RWPE2 (cell line): ENCODE measurements at regions not wholly inside any gene's neighbourhood (a gene's known extent, or its start where the extent isn't known, plus 50 kb on each side); places are given as distances from the start of the nearest gene placed in this dataset.

Experiments used
- ATAC-seq: fragments of 200-7000 bp; cut with Tn5 transposase; 3 replicates; pipeline ENCODE4 v1.9.1; 2021; ENCODE audit warnings: low read depth
- DNase-seq: peaks from one replicate; pipeline ENCODE4 v3.0.0-alpha.2; 2020; ENCODE audit warnings: low spot score
- H3K27ac ChIP-seq: fragments of 450-650 bp; 2 replicates; pipeline ENCODE4 v1.5.1; 2017; ENCODE audit warnings: mild to moderate bottlenecking; ENCODE audit not compliant: poor library complexity, severe bottlenecking
- H3K27me3 ChIP-seq: fragments of 250-450 bp; sonication (Bioruptor Pico); 2 replicates; pipeline ENCODE4 v1.5.1; 2021; ENCODE audit warnings: mild to moderate bottlenecking, moderate library complexity; ENCODE audit not compliant: insufficient read depth, poor library complexity, severe bottlenecking
- H3K36me3 ChIP-seq: fragments of 250-450 bp; sonication (Bioruptor Pico); 2 replicates; pipeline ENCODE4 v1.5.1; 2020; ENCODE audit warnings: low read depth, mild to moderate bottlenecking, moderate library complexity
- H3K4me1 ChIP-seq: fragments of 250-450 bp; sonication (Bioruptor Pico); 2 replicates; pipeline ENCODE4 v1.5.1; 2021; ENCODE audit warnings: mild to moderate bottlenecking, moderate library complexity; ENCODE audit not compliant: insufficient read depth, poor library complexity, severe bottlenecking
- H3K4me3 ChIP-seq: fragments of 250-450 bp; sonication (Bioruptor Pico); 2 replicates; pipeline ENCODE4 v1.5.1; 2021; ENCODE audit warnings: mild to moderate bottlenecking, moderate library complexity; ENCODE audit not compliant: severe bottlenecking
- H3K9me3 ChIP-seq: fragments of 250-450 bp; sonication (Bioruptor Pico); 2 replicates; pipeline ENCODE4 v1.5.1; 2021; ENCODE audit warnings: mild to moderate bottlenecking, moderate library complexity; ENCODE audit not compliant: severe bottlenecking
- TF ChIP-seq, protein P1 (sequence below): fragments of 450-650 bp; IDR thresholded peaks from one replicate; pipeline ENCODE4 v1.5.1; 2017; ENCODE audit warnings: mild to moderate bottlenecking, moderate library complexity; ENCODE audit not compliant: poor library complexity, severe bottlenecking

DNA sequence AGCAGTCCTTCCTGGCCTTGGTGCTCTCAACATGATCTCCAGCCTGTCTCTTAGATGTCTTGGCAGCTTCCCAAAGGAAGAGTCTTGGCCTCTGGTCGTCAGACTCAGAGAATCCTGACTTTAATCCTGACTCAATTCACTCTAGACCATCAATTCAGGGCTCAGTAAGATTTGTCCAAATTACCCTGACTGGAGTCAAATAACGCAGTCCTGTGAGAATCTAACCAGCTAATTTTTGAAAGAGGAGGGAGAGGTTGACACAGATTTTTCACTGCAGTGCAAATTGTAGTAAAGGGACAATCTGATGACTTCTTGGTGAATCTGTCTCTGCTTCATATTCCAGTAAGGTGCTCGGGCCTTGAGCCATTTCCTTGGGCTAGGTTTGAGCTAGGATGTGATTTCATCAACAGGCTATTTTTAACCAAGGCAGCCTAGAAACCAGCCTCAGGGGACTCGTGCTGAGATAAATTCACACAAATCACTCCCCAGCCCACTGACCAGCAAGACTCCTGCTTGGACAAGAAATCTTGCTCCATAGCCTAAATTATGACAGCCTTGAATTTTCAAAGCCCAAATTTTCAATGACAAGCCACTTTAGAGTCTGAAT, 257.4 kb downstream of the ENC1 start:
- ATAC-seq (peak; percentile 19; the same call in 1 of the 3 replicates), DNase-seq (no peak)
- peak overlapping the region; percentile 18 for H3K27ac ChIP-seq
- TF ChIP-seq, protein P1, sequence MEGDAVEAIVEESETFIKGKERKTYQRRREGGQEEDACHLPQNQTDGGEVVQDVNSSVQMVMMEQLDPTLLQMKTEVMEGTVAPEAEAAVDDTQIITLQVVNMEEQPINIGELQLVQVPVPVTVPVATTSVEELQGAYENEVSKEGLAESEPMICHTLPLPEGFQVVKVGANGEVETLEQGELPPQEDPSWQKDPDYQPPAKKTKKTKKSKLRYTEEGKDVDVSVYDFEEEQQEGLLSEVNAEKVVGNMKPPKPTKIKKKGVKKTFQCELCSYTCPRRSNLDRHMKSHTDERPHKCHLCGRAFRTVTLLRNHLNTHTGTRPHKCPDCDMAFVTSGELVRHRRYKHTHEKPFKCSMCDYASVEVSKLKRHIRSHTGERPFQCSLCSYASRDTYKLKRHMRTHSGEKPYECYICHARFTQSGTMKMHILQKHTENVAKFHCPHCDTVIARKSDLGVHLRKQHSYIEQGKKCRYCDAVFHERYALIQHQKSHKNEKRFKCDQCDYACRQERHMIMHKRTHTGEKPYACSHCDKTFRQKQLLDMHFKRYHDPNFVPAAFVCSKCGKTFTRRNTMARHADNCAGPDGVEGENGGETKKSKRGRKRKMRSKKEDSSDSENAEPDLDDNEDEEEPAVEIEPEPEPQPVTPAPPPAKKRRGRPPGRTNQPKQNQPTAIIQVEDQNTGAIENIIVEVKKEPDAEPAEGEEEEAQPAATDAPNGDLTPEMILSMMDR: no peak
- no peaks in the 10 kb centered on the region for H3K9me3 ChIP-seq
- peaks cover 39% of the 10 kb centered on the region for H3K4me1 ChIP-seq
- no peaks in the 10 kb centered on the region for H3K36me3 ChIP-seq
- H3K4me3 ChIP-seq: no peak overlapping the region
- no peaks in the 10 kb centered on the region for H3K27me3 ChIP-seq

DNA sequence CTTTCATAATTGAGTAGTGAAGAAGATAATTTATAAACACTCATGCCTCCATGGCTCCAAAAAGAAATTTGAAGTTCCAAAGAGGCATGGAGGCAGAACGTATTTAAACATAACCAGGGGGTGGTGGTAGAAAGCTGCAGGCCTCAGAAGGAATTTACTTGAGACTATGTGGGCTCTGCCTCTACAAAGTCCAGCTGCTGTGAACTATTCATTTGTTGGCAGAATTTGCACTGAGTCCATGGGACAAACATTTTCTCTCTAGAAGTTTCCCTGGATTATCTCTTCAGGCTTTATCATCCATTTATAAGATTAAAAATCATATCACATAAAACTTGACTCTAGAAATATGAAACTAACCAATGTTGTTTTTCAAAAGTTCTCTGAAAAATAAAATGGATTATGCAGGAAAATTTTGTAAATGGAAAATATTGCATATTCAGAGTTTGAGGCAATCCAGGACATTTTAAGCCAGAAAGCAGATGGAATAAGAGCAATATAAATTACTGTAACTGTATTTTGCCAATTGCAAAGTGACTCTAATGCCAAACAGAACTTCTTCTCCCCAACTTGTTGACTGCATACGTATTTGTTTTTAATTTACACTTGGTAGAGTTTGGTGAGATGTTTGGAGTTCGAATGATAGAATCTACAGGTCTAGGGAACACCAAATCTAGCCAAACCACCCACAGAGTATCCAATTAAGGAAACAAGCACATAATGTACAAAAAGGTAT, 258.2 kb downstream of the ENC1 start:
- Histone ChIP-seq H3K4me1 (peaks cover 38% of the 10 kb centered on the region), H3K36me3 (no peaks in the 10 kb centered on the region), H3K9me3 (no peaks in the 10 kb centered on the region), H3K27me3 (no peaks in the 10 kb centered on the region), H3K4me3 (no peak overlapping the region), H3K27ac (peak overlapping the region; percentile 18)
- DNase-seq (no peak), ATAC-seq (no peak)
- TF ChIP-seq, protein P1: no peak

DNA sequence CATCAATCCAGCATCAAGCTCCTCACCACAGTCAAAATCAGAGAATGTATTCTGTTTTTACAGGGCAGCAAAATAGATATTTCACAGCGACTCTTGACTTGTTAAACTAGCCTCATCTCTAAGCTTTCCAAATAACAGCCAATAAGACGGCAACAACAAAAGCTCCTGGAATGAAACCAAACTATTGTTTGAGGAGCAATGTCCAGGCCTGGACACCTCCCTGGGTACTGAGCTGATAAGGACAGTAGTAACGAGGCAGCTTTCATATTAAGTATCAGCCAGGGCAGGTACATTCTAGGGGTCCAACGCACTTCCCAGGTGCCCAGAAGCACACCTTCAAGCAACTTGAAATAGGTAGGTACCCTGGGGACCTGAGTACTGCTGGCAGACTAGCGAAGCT, 260.3 kb downstream of the ENC1 start:
- DNase-seq: no peak
- Histone ChIP-seq H3K36me3 (no peaks in the 10 kb centered on the region), H3K27me3 (no peaks in the 10 kb centered on the region), H3K27ac (no peak overlapping the region), H3K4me3 (no peak overlapping the region), H3K9me3 (no peaks in the 10 kb centered on the region), H3K4me1 (peaks cover 25% of the 10 kb centered on the region)
- TF ChIP-seq, protein P1: no peak
- no peak for ATAC-seq

DNA sequence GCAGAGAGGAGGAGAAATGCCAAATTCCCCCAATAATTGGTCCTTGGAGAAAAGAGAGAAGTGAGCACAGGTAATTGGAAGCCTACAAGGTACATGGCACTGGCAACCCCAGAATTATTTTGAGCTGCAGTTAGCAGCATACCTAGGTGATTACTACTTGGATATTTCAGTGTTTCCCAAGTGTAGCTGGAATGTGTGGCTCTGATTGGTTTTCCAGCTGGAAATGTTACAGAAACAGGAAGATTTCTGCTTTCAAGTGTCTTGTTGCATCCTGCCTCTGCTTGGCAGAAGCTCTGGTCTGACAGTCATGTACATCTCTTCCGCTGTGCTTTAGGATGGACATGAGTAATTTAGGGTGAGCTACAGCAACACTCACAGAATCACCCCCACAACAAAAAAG, 262.1 kb downstream of the ENC1 start:
- Histone ChIP-seq H3K27me3 (no peaks in the 10 kb centered on the region), H3K4me3 (no peak overlapping the region), H3K9me3 (no peaks in the 10 kb centered on the region), H3K36me3 (no peaks in the 10 kb centered on the region), H3K27ac (peak overlapping the region; percentile 54), H3K4me1 (peaks cover 22% of the 10 kb centered on the region)
- TF ChIP-seq, protein P1: no peak
- ATAC-seq (peak; percentile 97), DNase-seq (no peak)

DNA sequence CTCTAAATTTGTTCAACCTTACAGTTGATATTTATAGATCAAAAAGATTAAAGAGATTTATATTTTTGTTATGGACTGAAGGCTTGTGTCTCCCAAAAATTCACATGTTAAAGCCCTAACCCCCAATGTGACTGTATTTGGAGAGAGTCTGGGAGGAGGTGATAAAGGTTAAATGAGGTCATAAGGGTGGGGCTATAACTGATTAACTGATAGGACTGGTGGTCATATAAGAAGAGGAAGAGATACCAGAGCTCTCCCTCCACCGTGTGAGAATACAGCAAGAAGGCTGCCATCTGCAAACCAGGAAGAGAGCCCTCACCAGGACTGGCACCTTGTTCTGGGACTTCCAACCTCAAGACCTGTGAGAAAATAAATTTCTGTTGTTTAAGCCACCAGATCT, 264.3 kb downstream of the ENC1 start:
- no peak for DNase-seq
- Histone ChIP-seq H3K27me3 (no peaks in the 10 kb centered on the region), H3K36me3 (no peaks in the 10 kb centered on the region), H3K4me3 (no peak overlapping the region), H3K4me1 (peaks cover 13% of the 10 kb centered on the region), H3K27ac (no peak overlapping the region), H3K9me3 (no peaks in the 10 kb centered on the region)
- no peak for ATAC-seq
- TF ChIP-seq, protein P1: no peak
